ENCODE measurements at regions not wholly inside any gene's neighbourhood (a gene's known extent, or its start where the extent isn't known, plus 50 kb on each side); places are given as distances from the start of the nearest gene placed in this dataset.

DNA sequence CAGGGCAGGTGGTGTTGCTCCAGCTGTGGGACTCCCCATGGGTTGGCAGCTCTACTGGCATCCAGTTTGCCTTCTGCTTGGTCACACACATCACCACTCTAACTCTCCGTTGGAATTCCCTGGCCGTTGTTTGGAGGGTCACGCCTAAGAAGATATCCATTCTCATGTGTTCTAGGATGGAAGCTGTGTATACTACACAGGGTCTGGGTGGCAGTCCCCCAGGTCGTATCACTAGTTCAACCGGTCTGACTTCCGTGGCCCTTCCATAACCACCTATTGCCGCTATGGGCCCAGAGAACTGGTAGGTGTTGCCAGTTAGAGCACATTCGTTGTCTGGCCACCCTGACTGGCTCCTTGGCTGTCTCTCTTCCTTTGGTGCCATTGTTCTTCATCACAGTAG lies 456.3 kb downstream of the TMEM121 start:
- TF ChIP-seq, protein P1, sequence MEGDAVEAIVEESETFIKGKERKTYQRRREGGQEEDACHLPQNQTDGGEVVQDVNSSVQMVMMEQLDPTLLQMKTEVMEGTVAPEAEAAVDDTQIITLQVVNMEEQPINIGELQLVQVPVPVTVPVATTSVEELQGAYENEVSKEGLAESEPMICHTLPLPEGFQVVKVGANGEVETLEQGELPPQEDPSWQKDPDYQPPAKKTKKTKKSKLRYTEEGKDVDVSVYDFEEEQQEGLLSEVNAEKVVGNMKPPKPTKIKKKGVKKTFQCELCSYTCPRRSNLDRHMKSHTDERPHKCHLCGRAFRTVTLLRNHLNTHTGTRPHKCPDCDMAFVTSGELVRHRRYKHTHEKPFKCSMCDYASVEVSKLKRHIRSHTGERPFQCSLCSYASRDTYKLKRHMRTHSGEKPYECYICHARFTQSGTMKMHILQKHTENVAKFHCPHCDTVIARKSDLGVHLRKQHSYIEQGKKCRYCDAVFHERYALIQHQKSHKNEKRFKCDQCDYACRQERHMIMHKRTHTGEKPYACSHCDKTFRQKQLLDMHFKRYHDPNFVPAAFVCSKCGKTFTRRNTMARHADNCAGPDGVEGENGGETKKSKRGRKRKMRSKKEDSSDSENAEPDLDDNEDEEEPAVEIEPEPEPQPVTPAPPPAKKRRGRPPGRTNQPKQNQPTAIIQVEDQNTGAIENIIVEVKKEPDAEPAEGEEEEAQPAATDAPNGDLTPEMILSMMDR (IDR thresholded peaks at IDR 0.05; ENCODE audit: low read depth, low read length, missing input control) = no peak
- TF ChIP-seq, protein P2, sequence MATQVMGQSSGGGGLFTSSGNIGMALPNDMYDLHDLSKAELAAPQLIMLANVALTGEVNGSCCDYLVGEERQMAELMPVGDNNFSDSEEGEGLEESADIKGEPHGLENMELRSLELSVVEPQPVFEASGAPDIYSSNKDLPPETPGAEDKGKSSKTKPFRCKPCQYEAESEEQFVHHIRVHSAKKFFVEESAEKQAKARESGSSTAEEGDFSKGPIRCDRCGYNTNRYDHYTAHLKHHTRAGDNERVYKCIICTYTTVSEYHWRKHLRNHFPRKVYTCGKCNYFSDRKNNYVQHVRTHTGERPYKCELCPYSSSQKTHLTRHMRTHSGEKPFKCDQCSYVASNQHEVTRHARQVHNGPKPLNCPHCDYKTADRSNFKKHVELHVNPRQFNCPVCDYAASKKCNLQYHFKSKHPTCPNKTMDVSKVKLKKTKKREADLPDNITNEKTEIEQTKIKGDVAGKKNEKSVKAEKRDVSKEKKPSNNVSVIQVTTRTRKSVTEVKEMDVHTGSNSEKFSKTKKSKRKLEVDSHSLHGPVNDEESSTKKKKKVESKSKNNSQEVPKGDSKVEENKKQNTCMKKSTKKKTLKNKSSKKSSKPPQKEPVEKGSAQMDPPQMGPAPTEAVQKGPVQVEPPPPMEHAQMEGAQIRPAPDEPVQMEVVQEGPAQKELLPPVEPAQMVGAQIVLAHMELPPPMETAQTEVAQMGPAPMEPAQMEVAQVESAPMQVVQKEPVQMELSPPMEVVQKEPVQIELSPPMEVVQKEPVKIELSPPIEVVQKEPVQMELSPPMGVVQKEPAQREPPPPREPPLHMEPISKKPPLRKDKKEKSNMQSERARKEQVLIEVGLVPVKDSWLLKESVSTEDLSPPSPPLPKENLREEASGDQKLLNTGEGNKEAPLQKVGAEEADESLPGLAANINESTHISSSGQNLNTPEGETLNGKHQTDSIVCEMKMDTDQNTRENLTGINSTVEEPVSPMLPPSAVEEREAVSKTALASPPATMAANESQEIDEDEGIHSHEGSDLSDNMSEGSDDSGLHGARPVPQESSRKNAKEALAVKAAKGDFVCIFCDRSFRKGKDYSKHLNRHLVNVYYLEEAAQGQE (IDR thresholded peaks at IDR 0.05) = no peak
- TF ChIP-seq RAD21 (IDR thresholded peaks at IDR 0.05) (no peak), FOXA1 (IDR thresholded peaks at IDR 0.05) (no peak), JUND (IDR thresholded peaks at IDR 0.05) (no peak)
- TF ChIP-seq, protein P3, sequence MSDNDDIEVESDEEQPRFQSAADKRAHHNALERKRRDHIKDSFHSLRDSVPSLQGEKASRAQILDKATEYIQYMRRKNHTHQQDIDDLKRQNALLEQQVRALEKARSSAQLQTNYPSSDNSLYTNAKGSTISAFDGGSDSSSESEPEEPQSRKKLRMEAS (IDR thresholded peaks at IDR 0.05) = no peak
